ENCODE measurements at regions not wholly inside any gene's neighbourhood (a gene's known extent, or its start where the extent isn't known, plus 50 kb on each side); places are given as distances from the start of the nearest gene placed in this dataset.

DNA sequence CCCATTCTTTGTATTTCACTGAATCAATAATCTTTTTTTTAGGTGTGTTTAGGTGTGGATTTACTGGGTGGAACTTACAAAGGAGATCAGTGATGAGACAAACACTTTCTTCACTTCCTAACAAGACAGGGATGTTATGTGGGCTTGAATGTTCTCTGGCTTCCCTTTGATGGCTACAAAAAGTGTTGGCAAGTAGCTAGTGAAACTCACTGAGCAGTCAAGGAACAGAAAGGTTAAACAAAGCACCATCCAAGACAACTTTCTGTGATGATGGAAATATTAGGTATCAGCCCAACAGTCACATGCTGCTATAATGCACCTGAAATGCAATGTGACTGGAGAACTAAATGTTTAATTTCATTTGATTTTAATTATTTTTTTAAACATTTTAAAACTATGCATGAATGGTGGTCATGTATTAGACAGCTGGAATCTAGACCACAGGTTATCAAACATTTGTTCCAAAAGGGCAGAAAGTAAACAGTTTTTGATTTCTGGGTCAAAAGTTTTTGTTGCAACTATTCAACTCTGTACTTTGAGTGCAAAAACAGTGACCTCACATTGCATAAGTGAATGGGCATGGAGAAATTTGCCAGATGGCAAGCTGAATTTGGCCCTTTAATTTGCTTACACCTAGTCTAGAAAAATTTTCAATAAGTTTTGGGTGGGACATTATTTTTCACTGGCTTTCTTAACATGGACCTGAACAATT lies 1272.7 kb upstream of the TMEFF2 start:
- H3K27me3 ChIP-seq = no peaks in the 10 kb centered on the region
- H3K36me3 ChIP-seq = no peaks in the 10 kb centered on the region
- no peak for DNase-seq (ENCODE audit: low spot score in 2 of 2)
- no peaks in the 10 kb centered on the region for H3K4me1 ChIP-seq
- TF ChIP-seq POLR2A (IDR thresholded peaks at IDR 0.05) (no peak), POLR2AphosphoS5 (IDR thresholded peaks at IDR 0.05) (no peak), CTCF (IDR thresholded peaks at IDR 0.05) (no peak)
- peaks cover 4 to 13% of the 10 kb centered on the region in 2 donors for H3K9me3 ChIP-seq
- intact Hi-C loops (cut with DNase I; ENCODE audit: low total_unique reads) = no loop called here
- no peak overlapping the region for H3K4me3 ChIP-seq
- no peak overlapping the region for H3K27ac ChIP-seq

DNA sequence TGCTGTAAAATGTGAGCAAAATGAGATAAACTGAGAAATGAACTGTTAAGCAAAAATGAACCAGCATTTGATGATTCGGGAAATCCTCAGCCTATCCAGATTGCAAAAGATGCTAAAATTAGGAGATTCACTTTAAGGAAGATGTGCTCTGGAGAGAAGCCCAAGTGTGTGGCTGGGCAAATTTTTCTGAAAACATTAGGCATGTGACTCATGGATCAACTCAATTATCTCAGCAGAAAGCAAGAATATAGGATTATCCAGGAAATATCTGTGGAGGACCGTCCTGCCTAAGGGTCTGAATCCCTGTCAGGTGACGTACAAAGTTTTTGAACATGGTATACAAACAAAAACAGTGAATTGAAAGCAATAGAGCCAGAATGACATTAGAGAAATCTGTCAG lies 1268.3 kb upstream of the TMEFF2 start:
- TF ChIP-seq CTCF (IDR thresholded peaks at IDR 0.05) = no peak
- TF ChIP-seq POLR2AphosphoS5 (IDR thresholded peaks at IDR 0.05) = no peak
- no peak for TF ChIP-seq POLR2A (IDR thresholded peaks at IDR 0.05)
- Histone ChIP-seq H3K36me3 (no peaks in the 10 kb centered on the region), H3K27ac (no peak overlapping the region), H3K4me3 (no peak overlapping the region), H3K27me3 (no peaks in the 10 kb centered on the region), H3K9me3 (peaks cover 4% of the 10 kb centered on the region in 2 donors), H3K4me1 (no peaks in the 10 kb centered on the region)
- intact Hi-C loops (cut with DNase I; ENCODE audit: low total_unique reads) = no loop called here
- no peak for DNase-seq (ENCODE audit: low spot score in 2 of 2)

GRCh38 chr2:193462411-193462810 lies 1267.7 kb upstream of the TMEFF2 start:
- Histone ChIP-seq H3K36me3 (no peaks in the 10 kb centered on the region), H3K9me3 (peaks cover 4% of the 10 kb centered on the region in 2 donors), H3K4me3 (no peak overlapping the region), H3K27me3 (no peaks in the 10 kb centered on the region), H3K4me1 (no peaks in the 10 kb centered on the region), H3K27ac (no peak overlapping the region)
- DNase-seq (ENCODE audit: low spot score in 2 of 2) = no peak
- TF ChIP-seq CTCF (IDR thresholded peaks at IDR 0.05) (no peak), POLR2AphosphoS5 (IDR thresholded peaks at IDR 0.05) (no peak), POLR2A (IDR thresholded peaks at IDR 0.05) (no peak)
- intact Hi-C loops (cut with DNase I; ENCODE audit: low total_unique reads) = no loop called here

DNA sequence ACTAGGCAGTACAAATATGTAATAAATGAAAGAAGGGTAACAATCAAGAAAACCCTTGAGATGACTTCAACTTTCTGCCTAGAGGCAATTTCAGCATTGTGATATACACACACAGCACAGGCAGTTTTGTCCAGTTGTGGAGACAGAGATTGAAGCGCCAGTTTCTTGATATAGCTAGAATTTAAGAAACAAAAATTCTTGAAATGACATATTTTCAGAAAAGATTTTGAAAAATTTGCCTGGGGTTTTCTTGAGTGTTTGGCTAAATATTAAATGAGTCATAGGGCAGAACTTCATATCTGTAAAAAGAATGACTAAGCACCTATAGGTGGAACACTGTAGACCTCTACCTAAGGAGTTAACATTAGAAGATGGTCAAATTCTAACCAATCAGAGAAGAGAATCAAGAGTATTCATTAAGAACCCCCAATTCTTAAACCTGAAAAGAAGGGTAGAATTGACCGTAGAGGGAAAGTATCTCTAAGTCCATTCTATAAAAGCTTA lies 1266.8 kb upstream of the TMEFF2 start:
- no peaks in the 10 kb centered on the region for H3K36me3 ChIP-seq
- H3K27me3 ChIP-seq = no peaks in the 10 kb centered on the region
- H3K9me3 ChIP-seq = peaks cover 4% of the 10 kb centered on the region in 2 donors
- H3K27ac ChIP-seq = no peak overlapping the region
- TF ChIP-seq CTCF (IDR thresholded peaks at IDR 0.05) (no peak), POLR2AphosphoS5 (IDR thresholded peaks at IDR 0.05) (no peak), POLR2A (IDR thresholded peaks at IDR 0.05) (no peak)
- H3K4me1 ChIP-seq = no peaks in the 10 kb centered on the region
- H3K4me3 ChIP-seq = no peak overlapping the region
- intact Hi-C loops (cut with DNase I; ENCODE audit: low total_unique reads) = no loop called here
- no peak for DNase-seq (ENCODE audit: low spot score in 2 of 2)

DNA sequence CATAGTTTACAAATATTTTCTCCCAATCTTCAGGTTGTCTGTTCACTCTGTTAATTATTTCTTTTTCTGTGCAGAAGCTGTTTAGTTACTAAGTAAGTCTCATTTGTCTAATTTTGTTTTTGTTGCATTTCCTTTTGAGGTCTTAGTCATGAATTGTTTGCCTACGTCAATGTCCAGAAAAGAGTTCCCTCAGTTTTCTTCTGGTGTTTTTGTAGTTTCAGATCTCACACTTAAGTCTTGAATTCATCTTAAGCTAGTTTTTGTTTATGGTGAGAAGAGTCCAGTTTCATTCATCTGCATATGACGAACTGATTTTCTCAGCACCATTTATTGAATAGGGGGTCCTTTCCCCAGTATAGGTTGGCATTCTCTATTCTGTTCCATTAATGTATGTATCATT lies 1252.2 kb upstream of the TMEFF2 start:
- Histone ChIP-seq H3K27ac (no peak overlapping the region), H3K27me3 (no peaks in the 10 kb centered on the region), H3K4me1 (no peaks in the 10 kb centered on the region), H3K9me3 (no peaks in the 10 kb centered on the region), H3K36me3 (no peaks in the 10 kb centered on the region), H3K4me3 (no peak overlapping the region)
- TF ChIP-seq POLR2AphosphoS5 (IDR thresholded peaks at IDR 0.05) (no peak), CTCF (IDR thresholded peaks at IDR 0.05) (no peak), POLR2A (IDR thresholded peaks at IDR 0.05) (no peak)
- intact Hi-C loops (cut with DNase I; ENCODE audit: low total_unique reads) = no loop called here
- DNase-seq (ENCODE audit: low spot score in 2 of 2) = no peak

Data from breast epithelium (tissue), 4 donors.